GM12878 (cell line): ENCODE measurements at regions not wholly inside any gene's neighbourhood (a gene's known extent, or its start where the extent isn't known, plus 50 kb on each side); places are given as distances from the start of the nearest gene placed in this dataset.

Experiments
- JUNB ChIP-seq: IDR thresholded peaks from 2 replicates; pipeline ENCODE4 v1.6.1; 2016; ENCODE audit warnings: antibody characterized with exemption, mild to moderate bottlenecking
- MYC ChIP-seq: IDR thresholded peaks from 2 replicates; pipeline ENCODE4 v1.6.1; 2011; ENCODE audit warnings: mild to moderate bottlenecking, low read length, moderate library complexity, inconsistent platforms; ENCODE audit not compliant: insufficient read depth, insufficient replicate concordance, insufficient read length, severe bottlenecking
- SMAD5 ChIP-seq: IDR thresholded peaks from 2 replicates; pipeline ENCODE4 v1.6.1; 2016; ENCODE audit warnings: antibody characterized with exemption, low read depth
- YBX1 ChIP-seq: fragments of 450-650 bp; IDR thresholded peaks from 2 replicates; pipeline ENCODE4 v1.6.1; 2016; ENCODE audit warnings: antibody characterized with exemption
- TF ChIP-seq, protein P1 (sequence below): IDR thresholded peaks from 2 replicates; pipeline ENCODE4 v1.6.1; 2012; ENCODE audit warnings: improper control_type of control experiment, low read depth, low read length; ENCODE audit not compliant: insufficient replicate concordance
- TF ChIP-seq, protein P2 (sequence below): fragments of 450-650 bp; IDR thresholded peaks from 2 replicates; pipeline ENCODE4 v1.6.1; 2017; ENCODE audit warnings: borderline replicate concordance
- TF ChIP-seq, protein P3 (sequence below): fragments of 150-350 bp; IDR thresholded peaks from 2 replicates; pipeline ENCODE4 v1.6.1; 2014; ENCODE audit warnings: mild to moderate bottlenecking, low read depth, low read length

DNA sequence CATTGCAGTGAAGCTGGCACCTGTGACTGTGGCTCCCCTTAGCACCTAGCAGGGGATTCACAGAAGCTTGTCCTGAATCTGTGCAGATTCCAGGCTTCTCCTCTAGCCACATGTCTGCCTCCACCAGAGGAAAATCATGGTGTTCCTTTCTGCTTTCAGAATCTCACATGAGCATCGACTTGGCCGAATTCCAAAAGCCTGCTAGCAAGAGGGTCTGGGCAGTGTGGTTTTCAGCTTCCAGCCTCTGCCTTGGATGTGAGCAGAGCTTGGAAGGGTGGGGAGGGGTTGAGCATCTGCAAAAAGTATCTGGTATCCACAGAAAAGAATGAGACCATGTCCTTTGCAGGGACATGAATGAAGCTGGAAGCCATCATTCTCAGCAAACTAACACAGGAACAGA, 911.1 kb downstream of the TBC1D22A start (continued):
- TF ChIP-seq, protein P1, sequence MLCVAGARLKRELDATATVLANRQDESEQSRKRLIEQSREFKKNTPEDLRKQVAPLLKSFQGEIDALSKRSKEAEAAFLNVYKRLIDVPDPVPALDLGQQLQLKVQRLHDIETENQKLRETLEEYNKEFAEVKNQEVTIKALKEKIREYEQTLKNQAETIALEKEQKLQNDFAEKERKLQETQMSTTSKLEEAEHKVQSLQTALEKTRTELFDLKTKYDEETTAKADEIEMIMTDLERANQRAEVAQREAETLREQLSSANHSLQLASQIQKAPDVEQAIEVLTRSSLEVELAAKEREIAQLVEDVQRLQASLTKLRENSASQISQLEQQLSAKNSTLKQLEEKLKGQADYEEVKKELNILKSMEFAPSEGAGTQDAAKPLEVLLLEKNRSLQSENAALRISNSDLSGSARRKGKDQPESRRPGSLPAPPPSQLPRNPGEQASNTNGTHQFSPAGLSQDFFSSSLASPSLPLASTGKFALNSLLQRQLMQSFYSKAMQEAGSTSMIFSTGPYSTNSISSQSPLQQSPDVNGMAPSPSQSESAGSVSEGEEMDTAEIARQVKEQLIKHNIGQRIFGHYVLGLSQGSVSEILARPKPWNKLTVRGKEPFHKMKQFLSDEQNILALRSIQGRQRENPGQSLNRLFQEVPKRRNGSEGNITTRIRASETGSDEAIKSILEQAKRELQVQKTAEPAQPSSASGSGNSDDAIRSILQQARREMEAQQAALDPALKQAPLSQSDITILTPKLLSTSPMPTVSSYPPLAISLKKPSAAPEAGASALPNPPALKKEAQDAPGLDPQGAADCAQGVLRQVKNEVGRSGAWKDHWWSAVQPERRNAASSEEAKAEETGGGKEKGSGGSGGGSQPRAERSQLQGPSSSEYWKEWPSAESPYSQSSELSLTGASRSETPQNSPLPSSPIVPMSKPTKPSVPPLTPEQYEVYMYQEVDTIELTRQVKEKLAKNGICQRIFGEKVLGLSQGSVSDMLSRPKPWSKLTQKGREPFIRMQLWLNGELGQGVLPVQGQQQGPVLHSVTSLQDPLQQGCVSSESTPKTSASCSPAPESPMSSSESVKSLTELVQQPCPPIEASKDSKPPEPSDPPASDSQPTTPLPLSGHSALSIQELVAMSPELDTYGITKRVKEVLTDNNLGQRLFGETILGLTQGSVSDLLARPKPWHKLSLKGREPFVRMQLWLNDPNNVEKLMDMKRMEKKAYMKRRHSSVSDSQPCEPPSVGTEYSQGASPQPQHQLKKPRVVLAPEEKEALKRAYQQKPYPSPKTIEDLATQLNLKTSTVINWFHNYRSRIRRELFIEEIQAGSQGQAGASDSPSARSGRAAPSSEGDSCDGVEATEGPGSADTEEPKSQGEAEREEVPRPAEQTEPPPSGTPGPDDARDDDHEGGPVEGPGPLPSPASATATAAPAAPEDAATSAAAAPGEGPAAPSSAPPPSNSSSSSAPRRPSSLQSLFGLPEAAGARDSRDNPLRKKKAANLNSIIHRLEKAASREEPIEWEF: no peak
- TF ChIP-seq, protein P2, sequence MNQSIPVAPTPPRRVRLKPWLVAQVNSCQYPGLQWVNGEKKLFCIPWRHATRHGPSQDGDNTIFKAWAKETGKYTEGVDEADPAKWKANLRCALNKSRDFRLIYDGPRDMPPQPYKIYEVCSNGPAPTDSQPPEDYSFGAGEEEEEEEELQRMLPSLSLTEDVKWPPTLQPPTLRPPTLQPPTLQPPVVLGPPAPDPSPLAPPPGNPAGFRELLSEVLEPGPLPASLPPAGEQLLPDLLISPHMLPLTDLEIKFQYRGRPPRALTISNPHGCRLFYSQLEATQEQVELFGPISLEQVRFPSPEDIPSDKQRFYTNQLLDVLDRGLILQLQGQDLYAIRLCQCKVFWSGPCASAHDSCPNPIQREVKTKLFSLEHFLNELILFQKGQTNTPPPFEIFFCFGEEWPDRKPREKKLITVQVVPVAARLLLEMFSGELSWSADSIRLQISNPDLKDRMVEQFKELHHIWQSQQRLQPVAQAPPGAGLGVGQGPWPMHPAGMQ: no peak
- no peak for TF ChIP-seq YBX1
- no peak for TF ChIP-seq SMAD5
- TF ChIP-seq, protein P3, sequence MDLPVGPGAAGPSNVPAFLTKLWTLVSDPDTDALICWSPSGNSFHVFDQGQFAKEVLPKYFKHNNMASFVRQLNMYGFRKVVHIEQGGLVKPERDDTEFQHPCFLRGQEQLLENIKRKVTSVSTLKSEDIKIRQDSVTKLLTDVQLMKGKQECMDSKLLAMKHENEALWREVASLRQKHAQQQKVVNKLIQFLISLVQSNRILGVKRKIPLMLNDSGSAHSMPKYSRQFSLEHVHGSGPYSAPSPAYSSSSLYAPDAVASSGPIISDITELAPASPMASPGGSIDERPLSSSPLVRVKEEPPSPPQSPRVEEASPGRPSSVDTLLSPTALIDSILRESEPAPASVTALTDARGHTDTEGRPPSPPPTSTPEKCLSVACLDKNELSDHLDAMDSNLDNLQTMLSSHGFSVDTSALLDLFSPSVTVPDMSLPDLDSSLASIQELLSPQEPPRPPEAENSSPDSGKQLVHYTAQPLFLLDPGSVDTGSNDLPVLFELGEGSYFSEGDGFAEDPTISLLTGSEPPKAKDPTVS: no peak
- no peak for TF ChIP-seq MYC
- no peak for TF ChIP-seq JUNB
- TF ChIP-seq, all 136 proteins: peak for 0
